ENCODE measurements at regions not wholly inside any gene's neighbourhood (a gene's known extent, or its start where the extent isn't known, plus 50 kb on each side); places are given as distances from the start of the nearest gene placed in this dataset.

GRCh38 chr5:82365744-82366228, 87.6 kb upstream of the RPS23 start:
- TF ChIP-seq POLR2AphosphoS5 (IDR thresholded peaks at IDR 0.05) (no peak), CTCF (IDR thresholded peaks at IDR 0.05) (no peak), POLR2A (IDR thresholded peaks at IDR 0.05) (no peak), EP300 (IDR thresholded peaks at IDR 0.05) (no peak)

All from upper lobe of left lung (tissue), 4 donors.